HL-60 (cell line): ENCODE measurements at regions not wholly inside any gene's neighbourhood (a gene's known extent, or its start where the extent isn't known, plus 50 kb on each side); places are given as distances from the start of the nearest gene placed in this dataset.

Experiments
- CTCF ChIP-seq: IDR thresholded peaks from one replicate; pipeline ENCODE4 v1.5.1; 2011; ENCODE audit warnings: low read length, control low read depth, inconsistent platforms; ENCODE audit not compliant: insufficient read depth
- GABPA ChIP-seq: IDR thresholded peaks from 2 replicates; pipeline ENCODE4 v1.6.1; 2012; ENCODE audit warnings: low read depth
- POLR2AphosphoS5 ChIP-seq: IDR thresholded peaks from 2 replicates; pipeline ENCODE4 v1.6.1; 2012; ENCODE audit warnings: low read depth
- SPI1 ChIP-seq: IDR thresholded peaks from 2 replicates; pipeline ENCODE4 v1.6.1; 2012; ENCODE audit warnings: low read depth, mild to moderate bottlenecking, borderline replicate concordance
- TF ChIP-seq, protein P1 (sequence below): IDR thresholded peaks from 2 replicates; pipeline ENCODE4 v1.6.1; 2012; ENCODE audit warnings: low read depth; ENCODE audit not compliant: insufficient replicate concordance

GRCh38 chr9:65404232-65405006, 119.4 kb upstream of the FOXD4L5 start:
- TF ChIP-seq CTCF (no peak), POLR2AphosphoS5 (no peak), SPI1 (no peak), GABPA (no peak)
- TF ChIP-seq, protein P1, sequence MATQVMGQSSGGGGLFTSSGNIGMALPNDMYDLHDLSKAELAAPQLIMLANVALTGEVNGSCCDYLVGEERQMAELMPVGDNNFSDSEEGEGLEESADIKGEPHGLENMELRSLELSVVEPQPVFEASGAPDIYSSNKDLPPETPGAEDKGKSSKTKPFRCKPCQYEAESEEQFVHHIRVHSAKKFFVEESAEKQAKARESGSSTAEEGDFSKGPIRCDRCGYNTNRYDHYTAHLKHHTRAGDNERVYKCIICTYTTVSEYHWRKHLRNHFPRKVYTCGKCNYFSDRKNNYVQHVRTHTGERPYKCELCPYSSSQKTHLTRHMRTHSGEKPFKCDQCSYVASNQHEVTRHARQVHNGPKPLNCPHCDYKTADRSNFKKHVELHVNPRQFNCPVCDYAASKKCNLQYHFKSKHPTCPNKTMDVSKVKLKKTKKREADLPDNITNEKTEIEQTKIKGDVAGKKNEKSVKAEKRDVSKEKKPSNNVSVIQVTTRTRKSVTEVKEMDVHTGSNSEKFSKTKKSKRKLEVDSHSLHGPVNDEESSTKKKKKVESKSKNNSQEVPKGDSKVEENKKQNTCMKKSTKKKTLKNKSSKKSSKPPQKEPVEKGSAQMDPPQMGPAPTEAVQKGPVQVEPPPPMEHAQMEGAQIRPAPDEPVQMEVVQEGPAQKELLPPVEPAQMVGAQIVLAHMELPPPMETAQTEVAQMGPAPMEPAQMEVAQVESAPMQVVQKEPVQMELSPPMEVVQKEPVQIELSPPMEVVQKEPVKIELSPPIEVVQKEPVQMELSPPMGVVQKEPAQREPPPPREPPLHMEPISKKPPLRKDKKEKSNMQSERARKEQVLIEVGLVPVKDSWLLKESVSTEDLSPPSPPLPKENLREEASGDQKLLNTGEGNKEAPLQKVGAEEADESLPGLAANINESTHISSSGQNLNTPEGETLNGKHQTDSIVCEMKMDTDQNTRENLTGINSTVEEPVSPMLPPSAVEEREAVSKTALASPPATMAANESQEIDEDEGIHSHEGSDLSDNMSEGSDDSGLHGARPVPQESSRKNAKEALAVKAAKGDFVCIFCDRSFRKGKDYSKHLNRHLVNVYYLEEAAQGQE = no peak
